Neural progenitor cell (in vitro differentiated cells): ENCODE measurements at regions not wholly inside any gene's neighbourhood (a gene's known extent, or its start where the extent isn't known, plus 50 kb on each side); places are given as distances from the start of the nearest gene placed in this dataset.

Source experiments
- DNase-seq: peaks from one replicate; pipeline ENCODE4 v3.0.0-alpha.2; 2016; ENCODE audit warnings: low spot score
- H2AFZ ChIP-seq: fragments of 200-600 bp; sonication (generic); replicated peaks from 2 replicates; pipeline ENCODE4 v1.6.1; 2016; ENCODE audit warnings: antibody characterized with exemption
- H3F3A ChIP-seq: fragments of 200-600 bp; sonication (generic); 2 replicates; pipeline ENCODE4 v1.6.1; 2016; ENCODE audit warnings: antibody characterized with exemption, low read depth
- H3K27ac ChIP-seq: fragments of 200-600 bp; sonication (generic); 2 replicates; pipeline ENCODE4 v1.5.1; 2016; ENCODE audit warnings: mild to moderate bottlenecking
- H3K27me3 ChIP-seq: fragments of 200-600 bp; sonication (generic); 2 replicates; pipeline ENCODE4 v1.6.1; 2016; ENCODE audit warnings: mild to moderate bottlenecking, moderate library complexity
- H3K36me3 ChIP-seq: fragments of 200-600 bp; sonication (generic); 2 replicates; pipeline ENCODE4 v1.5.1; 2016
- H3K4me1 ChIP-seq: fragments of 200-600 bp; sonication (generic); 2 replicates; pipeline ENCODE4 v1.6.1; 2016; ENCODE audit warnings: mixed run types
- H3K4me2 ChIP-seq: fragments of 200-600 bp; sonication (generic); 2 replicates; pipeline ENCODE4 v1.6.1; 2016
- H3K4me3 ChIP-seq: fragments of 200-600 bp; sonication (generic); 2 replicates; pipeline ENCODE4 v1.5.1; 2016
- H3K79me2 ChIP-seq: fragments of 200-600 bp; sonication (generic); 2 replicates; pipeline ENCODE4 v1.6.1; 2016; ENCODE audit warnings: low read depth
- H3K9ac ChIP-seq: fragments of 200-600 bp; sonication (generic); 2 replicates; pipeline ENCODE4 v1.6.1; 2016
- H3K9me3 ChIP-seq: fragments of 200-600 bp; sonication (generic); 2 replicates; pipeline ENCODE4 v1.5.1; 2016; ENCODE audit warnings: low read depth
- H4K20me1 ChIP-seq: fragments of 200-600 bp; sonication (generic); 2 replicates; pipeline ENCODE4 v1.6.1; 2016; ENCODE audit warnings: low read depth
- H3K27ac Mint-ChIP-seq: 3 replicates; pipeline ENCODE4 v1.8.0; 2021; ENCODE audit warnings: mixed read lengths
- H3K27me3 Mint-ChIP-seq: 2 replicates; pipeline ENCODE4 v1.8.0; 2022; ENCODE audit warnings: low read depth, mild to moderate bottlenecking, inconsistent platforms, moderate library complexity, mixed read lengths; ENCODE audit not compliant: insufficient read depth
- H3K36me3 Mint-ChIP-seq: 3 replicates; pipeline ENCODE4 v1.8.0; 2021; ENCODE audit warnings: mixed read lengths
- H3K4me1 Mint-ChIP-seq: 3 replicates; pipeline ENCODE4 v1.8.0; 2021; ENCODE audit warnings: mixed read lengths
- H3K4me3 Mint-ChIP-seq: 3 replicates; pipeline ENCODE4 v1.8.0; 2021; ENCODE audit warnings: mild to moderate bottlenecking, moderate library complexity, mixed read lengths
- H3K9me3 Mint-ChIP-seq: 3 replicates; pipeline ENCODE4 v1.8.0; 2020; ENCODE audit warnings: mixed read lengths
- EZH2 ChIP-seq: fragments of 200-600 bp; sonication (generic); IDR thresholded peaks from 2 replicates; pipeline ENCODE4 v1.6.1; 2017; ENCODE audit warnings: antibody characterized with exemption, mild to moderate bottlenecking, moderate library complexity
- EZH2phosphoT487 ChIP-seq: fragments of 200-600 bp; sonication (generic); IDR thresholded peaks from 2 replicates; pipeline ENCODE4 v1.6.1; 2017; ENCODE audit warnings: antibody characterized with exemption
- TF ChIP-seq, protein P1 (sequence below): fragments of 200-600 bp; sonication (generic); IDR thresholded peaks from 2 replicates; pipeline ENCODE4 v1.5.1; 2017; ENCODE audit warnings: antibody characterized with exemption, mild to moderate bottlenecking

- peaks cover 12% of the 10 kb centered on the region for H3K27me3 Mint-ChIP-seq
- DNase-seq = no peak
- H3K9me3 ChIP-seq = no peaks in the 10 kb centered on the region
Observed at GRCh38 chr2:234865040-234865439, 86.8 kb upstream of the SH3BP4 start.

GRCh38 chr2:234864506-234864905 is 87.3 kb upstream of the SH3BP4 start:
- no peak for DNase-seq
- H3K27me3 ChIP-seq = no peaks in the 10 kb centered on the region
- no peak overlapping the region for H3K9ac ChIP-seq
- Mint-ChIP-seq H3K4me3 (no peak overlapping the region), H3K9me3 (peaks cover 22% of the 10 kb centered on the region), H3K4me1 (peaks cover 31% of the 10 kb centered on the region), H3K36me3 (peaks cover 2% of the 10 kb centered on the region), H3K27ac (peak overlapping the region; percentile 78), H3K27me3 (peaks cover 13% of the 10 kb centered on the region)
- TF ChIP-seq, protein P1, sequence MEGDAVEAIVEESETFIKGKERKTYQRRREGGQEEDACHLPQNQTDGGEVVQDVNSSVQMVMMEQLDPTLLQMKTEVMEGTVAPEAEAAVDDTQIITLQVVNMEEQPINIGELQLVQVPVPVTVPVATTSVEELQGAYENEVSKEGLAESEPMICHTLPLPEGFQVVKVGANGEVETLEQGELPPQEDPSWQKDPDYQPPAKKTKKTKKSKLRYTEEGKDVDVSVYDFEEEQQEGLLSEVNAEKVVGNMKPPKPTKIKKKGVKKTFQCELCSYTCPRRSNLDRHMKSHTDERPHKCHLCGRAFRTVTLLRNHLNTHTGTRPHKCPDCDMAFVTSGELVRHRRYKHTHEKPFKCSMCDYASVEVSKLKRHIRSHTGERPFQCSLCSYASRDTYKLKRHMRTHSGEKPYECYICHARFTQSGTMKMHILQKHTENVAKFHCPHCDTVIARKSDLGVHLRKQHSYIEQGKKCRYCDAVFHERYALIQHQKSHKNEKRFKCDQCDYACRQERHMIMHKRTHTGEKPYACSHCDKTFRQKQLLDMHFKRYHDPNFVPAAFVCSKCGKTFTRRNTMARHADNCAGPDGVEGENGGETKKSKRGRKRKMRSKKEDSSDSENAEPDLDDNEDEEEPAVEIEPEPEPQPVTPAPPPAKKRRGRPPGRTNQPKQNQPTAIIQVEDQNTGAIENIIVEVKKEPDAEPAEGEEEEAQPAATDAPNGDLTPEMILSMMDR = no peak
- TF ChIP-seq EZH2phosphoT487 = no peak
- TF ChIP-seq EZH2 = no peak
- no peak overlapping the region for H3K27ac ChIP-seq
- no peak overlapping the region for H3K4me3 ChIP-seq
- no peaks in the 10 kb centered on the region for H3K79me2 ChIP-seq
- no peaks in the 10 kb centered on the region for H3F3A ChIP-seq
- H4K20me1 ChIP-seq = no peaks in the 10 kb centered on the region
- no peaks in the 10 kb centered on the region for H3K9me3 ChIP-seq
- H2AFZ ChIP-seq = no peak overlapping the region
- no peaks in the 10 kb centered on the region for H3K36me3 ChIP-seq
- no peaks in the 10 kb centered on the region for H3K4me1 ChIP-seq
- H3K4me2 ChIP-seq = no peak overlapping the region

More at GRCh38 chr2:234865040-234865439, 86.8 kb upstream of the SH3BP4 start:
- H3K9ac ChIP-seq = no peak overlapping the region
- no peak overlapping the region for H3K27ac ChIP-seq
- peaks cover 2% of the 10 kb centered on the region for H3K36me3 Mint-ChIP-seq
- no peaks in the 10 kb centered on the region for H3K36me3 ChIP-seq
- no peak overlapping the region for H3K4me3 ChIP-seq
- H3K4me1 Mint-ChIP-seq = peaks cover 31% of the 10 kb centered on the region
- H3K9me3 Mint-ChIP-seq = peaks cover 22% of the 10 kb centered on the region
- H3K4me2 ChIP-seq = no peak overlapping the region
- H4K20me1 ChIP-seq = no peaks in the 10 kb centered on the region
- peak overlapping the region; percentile 78 for H3K27ac Mint-ChIP-seq
- no peaks in the 10 kb centered on the region for H3F3A ChIP-seq
- no peak overlapping the region for H3K4me3 Mint-ChIP-seq
- TF ChIP-seq EZH2phosphoT487 (no peak), EZH2 (no peak)
- TF ChIP-seq, protein P1 = no peak
- no peaks in the 10 kb centered on the region for H3K27me3 ChIP-seq
- no peak overlapping the region for H2AFZ ChIP-seq
- H3K4me1 ChIP-seq = no peaks in the 10 kb centered on the region
- H3K79me2 ChIP-seq = no peaks in the 10 kb centered on the region

DNA sequence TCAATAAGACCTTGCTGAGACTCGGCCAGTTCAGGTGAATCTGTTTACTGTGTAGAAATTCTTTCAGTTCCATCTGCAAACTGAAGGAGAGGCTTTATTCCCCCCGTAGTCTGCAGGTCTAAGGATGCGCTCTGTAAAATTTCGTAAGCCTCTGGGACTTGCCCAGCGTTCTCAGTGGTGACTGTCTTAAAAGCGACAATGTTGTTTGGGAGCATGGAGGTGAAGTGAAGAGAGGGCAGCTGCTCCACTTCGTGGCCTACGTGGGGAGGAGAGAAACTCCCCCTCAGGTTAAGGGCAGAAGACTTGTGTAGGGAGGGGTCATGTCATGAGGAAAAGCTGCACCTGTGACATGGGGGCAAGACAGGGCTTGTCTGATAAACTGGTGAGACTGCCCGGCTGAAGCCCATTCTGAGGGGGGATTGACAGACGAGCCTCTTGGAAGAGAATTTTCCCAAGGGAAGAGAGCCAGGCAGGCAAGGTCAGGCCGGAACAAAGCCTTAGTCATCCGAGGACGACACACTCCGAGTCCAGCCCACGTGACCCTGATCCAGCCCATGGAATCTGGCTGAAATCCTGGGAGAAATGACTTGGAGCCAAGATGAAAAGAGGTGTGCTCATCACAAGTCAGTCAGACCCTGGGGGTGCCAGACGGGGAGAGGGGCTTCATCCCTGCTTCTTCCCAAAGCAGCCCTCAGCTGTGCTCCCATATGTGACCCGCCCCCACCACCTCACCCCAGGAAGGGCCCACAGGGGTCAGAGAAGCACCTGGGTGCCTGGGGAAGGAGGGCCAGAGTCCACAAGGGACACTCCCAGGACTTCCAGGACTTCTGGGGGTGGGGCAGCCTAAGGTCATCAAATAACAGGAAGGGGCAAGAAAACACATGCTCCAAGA is 88.5 kb upstream of the SH3BP4 start:
- peaks cover 19% of the 10 kb centered on the region for H3K9me3 Mint-ChIP-seq
- peaks cover 15% of the 10 kb centered on the region for H3K27me3 Mint-ChIP-seq
- Histone ChIP-seq H3K79me2 (no peaks in the 10 kb centered on the region), H3F3A (no peaks in the 10 kb centered on the region), H3K27ac (no peak overlapping the region), H2AFZ (no peak overlapping the region), H3K9ac (no peak overlapping the region), H3K4me2 (no peak overlapping the region), H3K9me3 (no peaks in the 10 kb centered on the region), H3K36me3 (no peaks in the 10 kb centered on the region), H3K4me1 (peaks cover 7% of the 10 kb centered on the region), H4K20me1 (no peaks in the 10 kb centered on the region), H3K4me3 (no peak overlapping the region), H3K27me3 (no peaks in the 10 kb centered on the region)
- H3K36me3 Mint-ChIP-seq = peaks cover 2% of the 10 kb centered on the region
- no peak for DNase-seq
- peak overlapping the region; percentile 46 for H3K27ac Mint-ChIP-seq
- no peak overlapping the region for H3K4me3 Mint-ChIP-seq
- peaks cover 34% of the 10 kb centered on the region for H3K4me1 Mint-ChIP-seq
- TF ChIP-seq, protein P1 = no peak
- TF ChIP-seq EZH2phosphoT487 (no peak), EZH2 (no peak)
